Pancreas (tissue), 10 donors: ENCODE measurements at regions not wholly inside any gene's neighbourhood (a gene's known extent, or its start where the extent isn't known, plus 50 kb on each side); places are given as distances from the start of the nearest gene placed in this dataset.
"Not testable (repeated sequence)": the region's sequence is repeated elsewhere in the genome, so short reads cannot be mapped to it uniquely, and the experiment has no call there.

Experiments used
- ATAC-seq, 4 donors: fragments of 200-7000 bp; cut with Tn5 transposase; one replicate each; pipeline versions ENCODE4 v1.8.0 to v1.9.1; 2020; ENCODE audit warnings: mild to moderate bottlenecking in 4 of 4, moderate library complexity in 4 of 4
- DNase-seq, 6 donors: peaks; one replicate each; pipeline ENCODE4 v3.0.0-alpha.2; 2020
- FAIRE-seq: peaks from 2 replicates; lab custom pipeline; 2012; peaks lifted over from hg19 to GRCh38; lab: Jason Lieb, UNC
- H3K27ac ChIP-seq, 4 donors: fragments of 200-600 bp; sonication (generic); 1 replicate in 3 of 4; 2 replicates in 1 of 4; pipeline versions ENCODE4 v1.5.0 to v1.8.0; 2020
- H3K27me3 ChIP-seq, 4 donors: fragments of 200-600 bp; one replicate each; pipeline ENCODE4 v1.8.0; 2021
- H3K36me3 ChIP-seq, 3 donors: fragments of 200-600 bp; sonication (generic) in 1 of 3; one replicate each; pipeline versions ENCODE4 v1.5.0 to v1.8.0; 2020 to 2021
- H3K4me1 ChIP-seq, 3 donors: fragments of 200-600 bp; one replicate each; pipeline ENCODE4 v1.8.0; 2021
- H3K4me3 ChIP-seq, 4 donors: fragments of 200-600 bp; sonication (generic) in 2 of 4; one replicate each; pipeline versions ENCODE4 v1.5.0 to v1.8.0; 2020 to 2021
- H3K9me3 ChIP-seq, 4 donors: fragments of 200-600 bp; one replicate each; pipeline ENCODE4 v1.8.0; 2021
- WGBS, 2 donors: extraction: QIAGEN DNeasy Blood & Tissue Kit; methylation state at CpG; one replicate each; pipeline ENCODE4 v1.1.7; 2013; 5-methylcytosine and 5-hydroxymethylcytosine counted together
- intact Hi-C, 3 donors: fragments of 100-400 bp; cut with DNase I; formaldehyde crosslinking; loops; one replicate each; pipeline versions ENCODE4 v1.11.1 to v1.14.2; 2022
- TF ChIP-seq, protein P1 (sequence below), 4 donors: fragments of 200-600 bp; sonication (generic) in 3 of 4; IDR thresholded peaks; one replicate each; pipeline versions ENCODE4 v1.5.0 to v1.8.0; 2021; ENCODE audit warnings: antibody characterized with exemption in 4 of 4
- donor health status: healthy with polysubstance abuse.
- donor health status: DM: no; HTN: no; CAD: no; lungs with moderate emphysema.
- donor health status: DM: no; HTN: no; CAD: no.
- donor health status: control.
- donor health status: control.
- donor health status: Bipolar disorder and iron deficiency.
- donor health status: DM: yes; HTN: yes; CAD: no.
- donor health status: DM: no; HTN: no; CAD: no.
- donor health status: DM: no; HTN: no; CAD: no.
- donor health status: DM: yes; HTN: yes; CAD: no.

DNA sequence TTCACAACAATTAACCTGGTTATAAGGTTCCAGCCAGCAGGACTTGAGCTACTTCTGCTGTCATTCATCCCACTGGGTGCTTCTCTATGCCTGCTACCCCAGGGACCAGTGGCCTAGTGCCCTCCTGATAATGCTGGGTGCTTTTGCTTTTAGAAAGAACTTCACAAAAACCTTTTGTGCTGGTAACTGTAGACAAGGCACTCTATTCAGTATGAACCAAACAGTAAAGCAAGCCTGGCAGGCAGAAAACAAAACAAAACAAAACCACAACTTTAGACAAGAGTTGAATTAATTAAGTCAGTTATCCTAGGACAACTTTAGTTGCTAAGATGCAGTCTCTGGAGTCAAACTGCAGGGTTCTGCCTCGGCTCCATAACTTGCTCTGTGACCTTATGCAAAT is 61.9 kb upstream of the ADGRL2 start:
- intact Hi-C loops = no loop called here
- no peak for FAIRE-seq
- Histone ChIP-seq H3K27ac (no peak overlapping the region), H3K36me3 (no peaks in the 10 kb centered on the region), H3K4me3 (no peak overlapping the region), H3K27me3 (no peaks in the 10 kb centered on the region), H3K4me1 (no peaks in the 10 kb centered on the region), H3K9me3 (no peaks in the 10 kb centered on the region)
- ATAC-seq = no peak
- TF ChIP-seq, protein P1, sequence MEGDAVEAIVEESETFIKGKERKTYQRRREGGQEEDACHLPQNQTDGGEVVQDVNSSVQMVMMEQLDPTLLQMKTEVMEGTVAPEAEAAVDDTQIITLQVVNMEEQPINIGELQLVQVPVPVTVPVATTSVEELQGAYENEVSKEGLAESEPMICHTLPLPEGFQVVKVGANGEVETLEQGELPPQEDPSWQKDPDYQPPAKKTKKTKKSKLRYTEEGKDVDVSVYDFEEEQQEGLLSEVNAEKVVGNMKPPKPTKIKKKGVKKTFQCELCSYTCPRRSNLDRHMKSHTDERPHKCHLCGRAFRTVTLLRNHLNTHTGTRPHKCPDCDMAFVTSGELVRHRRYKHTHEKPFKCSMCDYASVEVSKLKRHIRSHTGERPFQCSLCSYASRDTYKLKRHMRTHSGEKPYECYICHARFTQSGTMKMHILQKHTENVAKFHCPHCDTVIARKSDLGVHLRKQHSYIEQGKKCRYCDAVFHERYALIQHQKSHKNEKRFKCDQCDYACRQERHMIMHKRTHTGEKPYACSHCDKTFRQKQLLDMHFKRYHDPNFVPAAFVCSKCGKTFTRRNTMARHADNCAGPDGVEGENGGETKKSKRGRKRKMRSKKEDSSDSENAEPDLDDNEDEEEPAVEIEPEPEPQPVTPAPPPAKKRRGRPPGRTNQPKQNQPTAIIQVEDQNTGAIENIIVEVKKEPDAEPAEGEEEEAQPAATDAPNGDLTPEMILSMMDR (IDR thresholded peaks at IDR 0.05) = no peak
- 80 to 82% methylated on average over 1 of the region's 1 CpG for WGBS, 2 donors
- no peak for DNase-seq

DNA sequence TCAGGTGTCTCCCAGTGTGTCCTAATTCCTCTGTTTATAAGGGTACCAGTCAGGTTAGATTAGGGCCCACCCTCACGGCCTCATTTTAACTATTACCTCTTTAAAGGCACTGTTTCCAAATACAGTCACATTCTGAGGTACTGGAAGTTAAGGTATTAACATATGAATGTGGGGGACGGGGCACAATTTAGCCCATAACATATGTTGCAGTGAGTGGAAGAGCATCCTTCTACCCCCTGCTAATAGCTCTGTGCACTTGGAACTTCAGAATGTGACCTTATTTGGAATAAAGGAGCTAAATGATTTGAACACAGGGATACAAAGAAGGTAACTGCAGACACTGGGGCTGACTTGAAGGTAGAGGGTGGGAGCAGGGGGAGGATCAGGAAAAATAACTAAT is 67.3 kb upstream of the ADGRL2 start:
- intact Hi-C loops = no loop called here
- ATAC-seq (no peak), FAIRE-seq (no peak)

DNA sequence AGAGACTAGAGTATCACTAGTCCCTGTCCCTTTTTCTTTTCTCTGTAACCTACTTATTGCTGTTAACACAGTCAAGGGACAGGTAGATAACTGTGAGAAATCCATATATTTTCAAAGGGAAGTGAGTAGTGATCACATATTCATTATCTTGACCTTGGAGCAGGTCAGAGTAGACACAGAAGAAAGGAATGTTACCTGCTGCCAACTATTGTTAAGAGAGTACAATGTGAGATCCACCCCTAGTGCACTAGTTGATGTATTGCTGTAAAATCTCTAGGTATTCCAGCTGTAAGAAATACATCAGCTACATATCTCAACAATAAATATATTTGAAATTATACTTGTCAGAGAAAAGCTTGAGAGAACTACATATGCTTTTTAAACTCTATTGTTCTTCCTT is 68.7 kb upstream of the ADGRL2 start:
- DNase-seq (no peak), ATAC-seq (peak in 2 of 4 donors; percentile 34 to 66), FAIRE-seq (no peak)
- Histone ChIP-seq H3K27ac (no peak overlapping the region), H3K4me1 (no peaks in the 10 kb centered on the region), H3K4me3 (no peak overlapping the region), H3K27me3 (no peaks in the 10 kb centered on the region), H3K9me3 (no peaks in the 10 kb centered on the region), H3K36me3 (no peaks in the 10 kb centered on the region)
- intact Hi-C loops = no loop called here
- TF ChIP-seq, protein P1 (IDR thresholded peaks at IDR 0.05) = no peak

More for the DNA sequence above, 67.3 kb upstream of the ADGRL2 start:
- DNase-seq = no peak
- Histone ChIP-seq H3K27ac (no peak overlapping the region), H3K4me1 (no peaks in the 10 kb centered on the region), H3K9me3 (no peaks in the 10 kb centered on the region), H3K36me3 (no peaks in the 10 kb centered on the region), H3K4me3 (no peak overlapping the region), H3K27me3 (no peaks in the 10 kb centered on the region)
- TF ChIP-seq, protein P1 (IDR thresholded peaks at IDR 0.05) = no peak
- WGBS, 2 donors = 75 to 89% methylated on average over 2 of the region's 2 CpGs

DNA sequence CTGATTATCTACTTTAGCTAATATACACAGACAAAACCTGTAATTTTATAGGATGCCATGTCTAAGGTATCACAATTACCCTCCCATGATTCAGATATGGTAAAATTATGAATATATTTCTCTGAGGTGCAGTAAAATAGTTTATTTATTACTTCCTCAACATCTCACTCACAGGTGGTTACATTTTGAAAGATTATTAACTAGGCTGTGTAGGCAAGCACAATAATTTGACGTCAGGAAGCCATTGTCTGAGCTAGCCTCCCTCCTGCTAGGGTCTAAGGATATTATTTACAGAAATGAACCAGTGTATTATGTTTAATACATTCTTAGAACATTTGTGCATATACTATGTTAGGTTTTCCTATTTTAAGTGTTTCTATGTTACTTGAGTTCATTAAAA is 69.9 kb upstream of the ADGRL2 start:
- ATAC-seq (peak in 2 of 4 donors; percentile 48 to 50), DNase-seq (no peak), FAIRE-seq (no peak)
- intact Hi-C loops = no loop called here
- H3K4me1 ChIP-seq = no peaks in the 10 kb centered on the region
- WGBS, 2 donors = 41 to 54% methylated on average over 1 of the region's 1 CpG
- TF ChIP-seq, protein P1 (IDR thresholded peaks at IDR 0.05) = no peak
- H3K4me3 ChIP-seq = no peak overlapping the region
- no peaks in the 10 kb centered on the region for H3K36me3 ChIP-seq
- H3K27ac ChIP-seq = peak overlapping the region in 1 of 4 donors; percentile 36
- H3K9me3 ChIP-seq = no peaks in the 10 kb centered on the region
- H3K27me3 ChIP-seq = no peaks in the 10 kb centered on the region

DNA sequence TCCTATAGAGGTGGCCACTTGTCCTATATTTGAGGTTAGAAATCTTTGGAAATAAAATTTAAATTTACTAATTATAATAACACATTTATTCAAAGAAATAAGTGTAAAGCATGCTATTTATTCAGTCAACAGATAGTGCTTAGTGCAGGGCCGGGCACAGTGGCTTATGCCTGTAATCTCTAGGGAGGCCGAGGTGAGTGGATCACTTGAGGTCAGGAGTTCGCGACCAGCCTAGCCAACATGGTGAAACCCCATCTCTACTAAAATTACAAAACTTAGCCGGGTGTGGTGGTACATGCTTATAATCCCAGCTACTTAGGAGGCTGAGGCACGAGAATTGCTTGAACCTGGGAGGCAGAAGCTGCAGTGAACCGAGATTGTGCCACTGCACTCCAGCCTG is 70.4 kb upstream of the ADGRL2 start:
- 77 to 82% methylated on average over 7 of the region's 7 CpGs for WGBS, 2 donors
- H3K9me3 ChIP-seq, ATAC-seq: not testable (repeated sequence)

More for the DNA sequence above, 70.4 kb upstream of the ADGRL2 start:
- FAIRE-seq, H3K27me3 ChIP-seq, H3K4me3 ChIP-seq, DNase-seq, H3K36me3 ChIP-seq, H3K27ac ChIP-seq, intact Hi-C loops, H3K4me1 ChIP-seq: not testable (repeated sequence)
